ENCODE measurements at regions not wholly inside any gene's neighbourhood (a gene's known extent, or its start where the extent isn't known, plus 50 kb on each side); places are given as distances from the start of the nearest gene placed in this dataset.
"Not testable (repeated sequence)": the region's sequence is repeated elsewhere in the genome, so short reads cannot be mapped to it uniquely, and the experiment has no call there.

DNA sequence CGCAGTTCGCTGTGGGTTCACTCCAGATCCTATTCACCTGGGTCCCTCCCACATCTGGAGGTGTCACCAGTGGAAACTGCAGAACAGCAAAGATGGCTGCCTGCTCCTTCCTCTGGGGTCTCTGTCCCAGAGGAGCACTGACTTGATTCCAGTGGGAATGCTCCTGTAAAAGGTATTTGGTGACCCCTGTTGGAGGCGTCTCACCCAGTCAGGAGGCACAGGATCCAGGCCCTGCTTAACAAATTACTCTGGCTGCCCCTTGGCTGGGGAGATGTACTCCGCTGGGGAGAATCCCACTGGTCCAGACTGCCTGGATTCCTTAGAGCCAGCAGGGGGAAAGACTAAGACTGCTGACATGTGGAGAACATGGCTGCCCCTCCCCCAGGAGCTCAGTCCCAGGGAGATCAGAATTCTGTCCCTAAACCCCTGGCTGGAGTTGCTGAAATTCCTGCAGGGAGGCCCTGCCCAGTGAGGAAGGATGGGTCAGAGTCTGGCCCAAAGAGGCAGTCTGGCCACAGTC lies 483.0 kb downstream of the CBLN4 start:
- TF ChIP-seq, protein P1, sequence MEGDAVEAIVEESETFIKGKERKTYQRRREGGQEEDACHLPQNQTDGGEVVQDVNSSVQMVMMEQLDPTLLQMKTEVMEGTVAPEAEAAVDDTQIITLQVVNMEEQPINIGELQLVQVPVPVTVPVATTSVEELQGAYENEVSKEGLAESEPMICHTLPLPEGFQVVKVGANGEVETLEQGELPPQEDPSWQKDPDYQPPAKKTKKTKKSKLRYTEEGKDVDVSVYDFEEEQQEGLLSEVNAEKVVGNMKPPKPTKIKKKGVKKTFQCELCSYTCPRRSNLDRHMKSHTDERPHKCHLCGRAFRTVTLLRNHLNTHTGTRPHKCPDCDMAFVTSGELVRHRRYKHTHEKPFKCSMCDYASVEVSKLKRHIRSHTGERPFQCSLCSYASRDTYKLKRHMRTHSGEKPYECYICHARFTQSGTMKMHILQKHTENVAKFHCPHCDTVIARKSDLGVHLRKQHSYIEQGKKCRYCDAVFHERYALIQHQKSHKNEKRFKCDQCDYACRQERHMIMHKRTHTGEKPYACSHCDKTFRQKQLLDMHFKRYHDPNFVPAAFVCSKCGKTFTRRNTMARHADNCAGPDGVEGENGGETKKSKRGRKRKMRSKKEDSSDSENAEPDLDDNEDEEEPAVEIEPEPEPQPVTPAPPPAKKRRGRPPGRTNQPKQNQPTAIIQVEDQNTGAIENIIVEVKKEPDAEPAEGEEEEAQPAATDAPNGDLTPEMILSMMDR (IDR thresholded peaks at IDR 0.05; ENCODE audit: insufficient read depth, low read depth, low read length, missing control alignments) = no peak
- no peak overlapping the region for H3K4me3 ChIP-seq (ENCODE audit: low read length)
- DNase-seq (ENCODE audit: low read depth) = no peak

DNA sequence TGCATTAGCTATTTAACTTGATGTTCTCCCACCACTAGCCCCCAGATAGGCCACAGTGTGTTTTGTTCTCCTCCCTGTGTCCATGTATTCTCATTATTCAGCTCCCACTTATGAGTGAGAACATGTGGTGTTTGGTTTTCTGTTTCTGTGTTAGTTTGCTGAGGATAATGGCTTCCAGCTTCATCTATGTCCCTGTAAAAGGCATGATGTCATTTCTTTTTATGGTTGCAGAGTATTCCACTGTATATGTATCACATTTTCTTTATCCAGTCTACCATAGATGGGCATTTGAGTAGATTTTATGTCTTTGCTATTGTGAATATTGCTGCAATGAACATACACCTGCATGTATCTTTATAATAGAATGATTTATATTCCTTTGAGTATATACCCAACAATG lies 487.7 kb downstream of the CBLN4 start:
- H3K4me3 ChIP-seq (ENCODE audit: low read length); DNase-seq (ENCODE audit: low read depth): not testable (repeated sequence)

DNA sequence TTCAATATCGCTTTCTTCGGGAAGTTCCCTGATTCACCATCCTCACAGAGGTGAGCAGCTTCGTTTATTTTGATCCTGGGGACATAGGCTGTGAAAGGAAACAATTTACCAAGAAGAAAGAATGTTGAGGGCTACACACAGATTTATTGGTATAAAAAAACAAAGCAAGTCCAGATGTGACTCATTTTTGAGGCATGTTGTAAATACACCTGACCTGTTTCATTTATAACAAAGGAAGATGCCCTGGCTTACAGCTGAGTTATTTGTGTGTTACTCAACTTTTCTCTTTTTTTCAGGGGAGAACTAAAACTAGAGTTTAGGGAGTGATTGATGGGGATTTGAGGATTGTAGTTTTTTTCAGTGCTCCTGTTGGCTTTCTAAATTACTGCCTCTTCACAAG lies 489.5 kb downstream of the CBLN4 start:
- peak; percentile 73 for DNase-seq (ENCODE audit: low read depth)
- no peak overlapping the region for H3K4me3 ChIP-seq (ENCODE audit: low read length)
- TF ChIP-seq, protein P1 (IDR thresholded peaks at IDR 0.05; ENCODE audit: insufficient read depth, low read depth, low read length, missing control alignments) = no peak

DNA sequence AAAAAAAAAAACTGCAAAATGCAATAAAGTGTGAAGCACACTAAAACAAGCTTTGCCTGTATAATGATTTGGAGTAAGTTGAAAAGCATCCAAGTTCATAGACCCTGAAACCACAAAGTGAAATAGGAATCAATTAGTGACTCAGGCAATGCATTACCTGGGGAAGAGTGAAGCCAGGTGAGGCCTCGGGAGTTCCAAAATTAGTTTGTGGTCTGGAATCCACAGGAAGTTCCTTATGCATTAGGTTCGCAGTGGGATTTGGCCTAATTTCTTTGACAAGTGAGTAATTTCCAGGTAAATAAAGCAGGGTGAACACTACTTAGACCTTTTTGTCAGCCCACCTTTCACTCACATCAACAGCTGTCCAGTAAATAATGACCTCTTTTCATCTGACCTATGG lies 490.8 kb downstream of the CBLN4 start:
- DNase-seq (ENCODE audit: low read depth) = peak; percentile 90

DNA sequence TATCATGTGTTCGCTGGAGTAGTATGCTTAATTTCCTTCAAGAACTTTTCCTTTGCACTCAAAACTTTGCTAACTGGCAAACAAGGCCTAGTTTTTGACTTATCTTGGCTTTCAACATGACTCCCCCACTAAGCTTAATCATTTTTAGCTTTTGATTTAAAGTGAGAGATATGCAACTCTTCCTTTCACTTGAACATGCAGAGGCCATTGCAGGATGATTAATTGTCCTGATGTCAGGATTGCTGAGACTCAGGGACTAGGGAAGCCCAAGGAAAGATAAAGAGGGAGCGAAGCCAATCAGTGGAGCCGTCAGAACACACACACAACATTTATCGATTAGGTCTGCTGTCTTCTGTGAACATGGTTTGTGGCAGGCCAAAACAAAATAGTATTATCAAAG lies 491.4 kb downstream of the CBLN4 start:
- TF ChIP-seq, protein P1 (IDR thresholded peaks at IDR 0.05; ENCODE audit: insufficient read depth, low read depth, low read length, missing control alignments) = no peak
- no peak overlapping the region for H3K4me3 ChIP-seq (ENCODE audit: low read length)
- peak; percentile 22 for DNase-seq (ENCODE audit: low read depth)

More for the DNA sequence above, 490.8 kb downstream of the CBLN4 start:
- no peak overlapping the region for H3K4me3 ChIP-seq (ENCODE audit: low read length)
- TF ChIP-seq, protein P1 (IDR thresholded peaks at IDR 0.05; ENCODE audit: insufficient read depth, low read depth, low read length, missing control alignments) = no peak

DNA sequence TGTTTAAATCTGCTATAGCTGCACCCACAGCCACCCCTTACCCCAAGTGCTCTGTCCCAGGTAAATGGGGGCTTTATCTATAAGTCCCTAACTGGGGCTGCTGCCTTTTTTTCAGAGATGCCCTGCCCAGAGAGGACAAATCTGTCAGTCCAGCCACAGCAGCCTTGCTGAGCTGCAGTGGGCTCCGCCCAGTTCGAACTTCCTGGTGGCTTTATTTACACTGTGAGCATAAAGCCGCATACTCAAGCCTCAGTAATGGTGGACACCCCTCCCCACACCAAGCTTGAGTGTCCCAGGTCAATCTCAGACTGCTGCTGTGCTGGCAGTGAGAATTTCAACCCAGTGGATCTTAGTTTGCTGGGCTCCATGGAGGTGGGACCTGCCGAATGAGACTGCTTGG lies 505.2 kb downstream of the CBLN4 start:
- no peak for DNase-seq (ENCODE audit: low read depth)
- no peak overlapping the region for H3K4me3 ChIP-seq (ENCODE audit: low read length)
- TF ChIP-seq, protein P1 (IDR thresholded peaks at IDR 0.05; ENCODE audit: insufficient read depth, low read depth, low read length, missing control alignments) = no peak

DNA sequence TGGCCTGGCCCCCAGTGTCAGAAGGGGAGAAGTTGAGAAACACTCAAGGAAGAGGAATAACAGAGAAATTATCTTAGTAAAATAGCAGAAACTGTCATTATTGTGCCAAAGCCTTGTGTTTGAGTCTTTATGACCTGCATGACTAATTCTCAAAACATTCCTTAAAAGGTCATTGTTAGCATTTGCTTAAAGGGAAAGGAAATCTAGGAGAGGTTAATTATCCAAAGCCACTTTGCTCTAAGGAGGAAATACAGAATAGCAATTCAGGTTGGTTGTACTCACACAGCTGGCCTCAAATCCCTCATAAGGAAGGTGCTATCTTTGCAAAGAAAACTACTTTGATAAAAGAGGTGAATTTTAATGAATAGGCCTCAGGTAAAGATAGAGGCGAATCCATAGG lies 516.7 kb downstream of the CBLN4 start:
- peak; percentile 8 for DNase-seq (ENCODE audit: low read depth)
- TF ChIP-seq, protein P1 (IDR thresholded peaks at IDR 0.05; ENCODE audit: insufficient read depth, low read depth, low read length, missing control alignments) = no peak

More for the DNA sequence above, 516.7 kb downstream of the CBLN4 start:
- H3K4me3 ChIP-seq (ENCODE audit: low read length) = no peak overlapping the region
